HG03175 (cell line): ENCODE measurements at regions not wholly inside any gene's neighbourhood (a gene's known extent, or its start where the extent isn't known, plus 50 kb on each side); places are given as distances from the start of the nearest gene placed in this dataset.

ENCODE experiments used
- ATAC-seq: cut with Tn5 transposase; IDR thresholded peaks from one replicate; pipeline ENCODE4 v1.9.1; 2021; ENCODE audit warnings: mild to moderate bottlenecking, moderate library complexity; ENCODE audit not compliant: unreplicated experiment

DNA sequence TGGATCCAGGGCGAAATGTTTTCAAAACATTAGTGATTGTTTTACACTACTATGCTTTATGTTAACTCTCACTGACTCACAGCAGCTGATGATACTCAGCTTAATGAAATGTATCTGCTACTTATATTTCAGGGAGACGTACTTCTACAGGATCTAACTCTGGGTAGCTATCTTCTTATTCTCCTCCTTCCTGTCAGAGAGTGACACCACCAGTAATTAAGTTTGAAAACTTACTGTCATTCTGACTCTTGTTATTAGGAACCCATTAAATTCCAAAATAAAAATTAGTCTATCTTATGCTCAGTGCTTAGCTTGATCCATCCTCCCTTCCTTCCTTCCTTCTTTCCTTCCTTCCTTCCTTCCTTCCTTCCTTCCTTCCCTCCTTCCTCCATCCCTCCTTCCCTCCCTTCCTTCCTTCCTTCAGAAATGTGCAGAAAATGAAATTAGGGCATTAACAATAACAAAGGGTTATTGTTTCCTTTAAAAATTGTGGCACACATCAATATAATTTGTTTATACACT is 441.1 kb downstream of the MEIS1 start:
- no peak for ATAC-seq

DNA sequence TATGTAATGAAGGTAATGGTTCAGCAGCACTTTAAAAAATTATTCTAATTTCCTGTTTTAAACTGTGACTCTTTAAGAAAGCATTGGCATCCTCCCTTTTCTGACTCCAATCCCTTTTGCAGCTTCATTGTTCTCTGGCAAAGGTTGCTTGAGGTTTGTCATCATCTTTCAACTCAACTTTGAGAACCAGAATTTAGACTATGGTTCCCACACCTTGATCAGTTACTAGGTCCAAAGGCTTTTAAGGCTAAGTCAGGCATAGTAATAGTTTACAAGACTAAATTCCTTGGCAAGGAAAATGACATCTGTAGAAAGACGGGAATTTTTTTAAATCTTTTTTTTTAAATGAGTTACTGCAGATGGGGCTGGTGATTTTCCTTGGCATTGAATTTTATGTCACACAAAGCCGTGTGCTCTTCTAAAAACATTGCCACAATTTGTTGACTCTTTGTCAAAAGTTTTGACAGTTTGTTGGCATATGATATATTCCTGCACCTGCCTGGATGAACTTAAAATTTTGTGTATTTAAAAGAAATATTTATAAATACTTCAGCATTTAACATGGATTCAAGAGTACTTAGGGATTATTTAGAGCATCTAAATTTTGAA is 451.0 kb downstream of the MEIS1 start:
- ATAC-seq: no peak

DNA sequence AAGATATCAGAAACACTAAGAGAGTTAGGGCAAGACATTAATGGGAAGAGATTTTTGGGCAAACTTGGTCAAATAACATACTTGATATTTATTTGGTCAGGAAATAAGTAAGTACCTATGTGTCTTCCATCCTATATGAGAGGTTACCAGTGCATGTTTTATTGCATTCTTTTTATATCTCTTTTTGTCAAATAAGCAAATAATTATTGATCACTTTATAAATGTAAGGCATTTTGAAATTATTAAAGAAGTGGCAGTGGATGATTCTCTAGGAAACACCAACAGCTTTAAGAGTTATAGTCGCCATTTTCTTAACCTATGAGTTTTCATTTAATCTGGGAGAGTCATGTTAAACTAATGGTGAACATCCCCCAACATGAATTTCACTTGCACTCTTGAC is 453.3 kb downstream of the MEIS1 start:
- no peak for ATAC-seq

DNA sequence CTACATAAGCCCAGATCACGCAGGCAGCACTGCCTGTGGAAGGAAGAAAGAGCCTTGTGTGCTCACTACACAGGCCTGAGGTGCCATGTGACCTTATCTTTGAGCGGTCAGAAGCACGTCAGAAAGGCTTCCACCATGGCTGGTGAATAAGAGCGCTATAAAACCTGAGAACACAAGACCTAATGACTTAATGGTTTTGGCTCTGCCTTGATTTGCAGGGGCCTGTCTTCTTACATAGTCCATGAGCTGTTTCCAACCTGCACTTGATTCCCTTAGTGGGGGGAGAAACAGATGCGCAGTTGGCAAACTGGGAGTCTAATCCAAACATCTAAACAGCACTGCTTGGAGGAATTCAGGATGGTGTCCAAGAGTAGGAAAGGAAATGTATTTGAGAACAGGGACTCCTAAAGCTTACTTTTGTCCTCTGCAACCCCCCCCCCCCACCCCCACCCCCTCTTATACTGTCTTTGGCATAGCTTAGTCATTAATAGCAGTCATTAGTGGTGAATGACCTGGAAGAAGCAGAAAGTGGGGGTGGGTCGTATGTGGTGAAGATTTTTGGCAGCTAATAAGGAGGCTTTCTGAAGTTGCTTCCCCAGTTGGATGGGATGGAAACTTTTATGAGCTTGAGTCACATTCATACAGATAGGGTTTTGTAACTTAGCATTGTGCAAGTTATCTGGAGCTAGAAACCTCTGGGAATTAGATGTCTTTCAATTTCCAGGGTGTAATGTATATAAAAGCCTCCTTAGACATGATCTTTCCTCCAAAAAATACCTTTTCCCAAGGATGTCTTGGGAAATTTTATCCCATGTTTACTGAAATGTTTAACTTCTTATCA is 454.1 kb downstream of the MEIS1 start:
- ATAC-seq: no peak

DNA sequence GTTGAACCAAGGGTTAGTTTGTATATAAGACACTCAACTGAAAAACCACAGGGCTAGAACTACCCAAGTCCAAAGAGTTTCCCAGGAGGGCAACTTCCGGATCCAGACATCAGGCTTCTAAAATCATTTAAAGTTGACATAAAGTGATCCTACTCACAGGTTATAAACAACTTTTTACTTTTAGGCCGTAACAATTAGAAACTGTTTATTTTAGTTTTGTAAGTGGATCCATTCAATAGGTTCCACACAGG is 454.6 kb downstream of the MEIS1 start:
- no peak for ATAC-seq

DNA sequence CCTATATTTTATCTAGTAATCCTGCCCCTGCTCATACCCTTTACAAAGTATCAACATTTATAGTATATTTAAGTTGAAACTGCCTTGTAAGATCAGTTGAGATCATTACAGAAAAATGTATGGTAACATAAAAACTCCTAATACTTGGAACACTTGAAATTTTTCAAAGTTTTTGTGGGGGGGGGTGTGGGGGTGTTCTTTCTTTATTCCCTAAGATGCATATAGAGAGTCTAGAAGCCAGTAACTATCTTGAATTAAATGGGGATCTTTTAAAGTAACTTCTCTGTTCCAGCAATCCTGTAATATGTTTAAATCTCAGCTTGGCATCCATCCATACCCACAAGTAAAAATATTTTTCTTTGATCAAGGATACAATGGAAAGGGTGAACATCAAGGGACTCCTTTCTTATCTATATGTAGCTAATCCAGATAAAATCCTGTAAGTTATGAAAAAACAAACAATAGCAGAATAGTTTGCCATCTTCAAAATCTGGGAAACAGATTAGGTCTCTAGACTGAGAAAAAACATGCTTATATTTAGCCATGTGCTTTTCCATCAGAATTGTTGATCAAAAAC is 455.3 kb downstream of the MEIS1 start:
- ATAC-seq: no peak

DNA sequence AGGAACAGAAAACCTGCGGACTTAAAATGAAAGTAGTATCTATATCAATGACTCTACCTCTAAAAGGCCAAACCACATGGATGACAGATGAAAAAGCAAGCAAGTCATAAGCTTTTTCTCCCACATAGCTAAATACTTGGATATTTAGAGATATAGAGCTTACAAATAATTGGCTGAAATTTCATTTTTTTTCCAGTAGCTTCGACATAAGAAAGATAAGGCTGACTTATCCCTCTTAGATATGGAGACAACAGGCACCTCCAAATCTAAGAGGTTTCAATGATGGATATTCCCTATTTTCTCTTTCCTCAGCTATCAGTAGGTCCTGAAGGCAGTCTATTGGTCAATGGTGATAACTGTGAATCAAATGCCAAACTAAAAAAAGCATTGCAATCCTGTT is 460.3 kb downstream of the MEIS1 start:
- no peak for ATAC-seq

DNA sequence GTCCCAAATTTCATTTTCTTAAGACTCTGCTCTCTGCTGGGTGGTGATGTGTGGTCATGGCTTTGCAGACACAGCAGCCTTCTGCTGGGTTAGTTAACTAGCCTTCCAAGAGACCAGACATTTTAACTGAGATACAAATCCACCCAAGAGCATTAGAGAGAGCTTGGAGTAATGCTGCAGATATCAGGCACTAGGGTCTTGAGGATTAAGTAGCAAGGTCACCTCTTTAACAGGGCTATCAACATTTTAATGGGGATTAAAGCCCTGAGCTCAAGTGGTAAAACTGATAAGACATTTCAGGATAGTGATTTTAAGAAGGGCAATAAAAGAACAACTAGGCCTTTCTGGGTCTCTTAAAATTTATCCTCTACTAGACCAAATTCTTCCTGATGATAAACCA is 461.2 kb downstream of the MEIS1 start:
- no peak for ATAC-seq

DNA sequence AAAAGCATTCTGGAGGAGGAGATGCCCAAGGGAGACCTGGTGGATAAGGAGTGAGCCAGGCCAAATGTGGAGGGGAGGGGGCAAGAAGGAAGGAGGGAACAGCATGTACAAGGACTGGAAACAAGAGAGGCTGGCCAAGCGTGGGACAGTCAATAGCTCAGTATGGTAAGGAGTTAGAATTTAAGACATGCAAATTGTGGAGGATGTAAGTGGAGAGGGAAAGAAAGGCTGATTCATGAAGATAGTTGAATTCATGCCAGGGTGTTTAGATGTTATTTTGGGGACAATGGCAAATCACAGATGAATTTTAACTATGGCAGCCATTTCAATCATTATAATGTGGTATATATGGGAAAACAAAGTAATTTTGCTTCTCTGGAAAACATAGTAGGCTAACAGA is 462.3 kb downstream of the MEIS1 start:
- ATAC-seq: no peak

DNA sequence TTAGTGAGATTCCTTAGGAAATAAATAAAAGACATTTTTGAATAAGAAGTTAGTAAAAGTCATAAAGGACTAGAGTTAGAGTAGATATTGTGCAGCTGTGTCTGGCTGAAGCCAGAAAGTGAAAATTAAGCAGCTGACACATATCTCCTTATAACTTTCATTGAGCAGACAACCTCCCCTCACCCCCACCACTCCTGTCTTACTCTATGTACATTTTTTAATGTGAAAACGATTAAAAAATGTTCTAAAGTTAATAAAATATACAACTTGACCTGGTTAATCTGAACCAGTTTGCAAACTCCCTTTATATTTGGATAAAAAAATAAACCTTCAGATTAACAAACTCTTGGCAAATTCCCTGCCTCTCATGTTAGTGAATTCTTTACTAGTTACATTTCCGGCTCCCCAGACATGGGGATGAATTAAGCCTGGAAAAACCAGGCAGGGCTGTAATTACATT is 462.8 kb downstream of the MEIS1 start:
- no peak for ATAC-seq

DNA sequence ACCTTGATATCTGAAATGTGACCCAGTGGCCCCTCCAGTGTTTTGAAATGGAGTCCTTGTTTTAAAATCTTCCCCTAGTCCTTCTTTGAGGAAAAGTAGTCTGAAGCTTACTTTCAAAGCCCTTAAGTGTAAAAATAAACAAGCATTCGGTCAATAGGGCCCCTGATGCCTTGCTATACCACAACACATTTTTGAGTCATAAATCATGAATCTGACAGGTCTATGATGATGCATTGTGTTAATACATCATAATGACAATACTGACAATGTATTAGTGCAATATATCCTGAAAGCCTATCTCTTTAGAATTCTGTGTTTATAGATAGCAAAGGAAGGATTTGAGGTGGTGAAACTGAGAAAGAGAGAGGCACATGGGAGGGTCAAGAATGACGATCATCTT is 464.2 kb downstream of the MEIS1 start:
- ATAC-seq: no peak

DNA sequence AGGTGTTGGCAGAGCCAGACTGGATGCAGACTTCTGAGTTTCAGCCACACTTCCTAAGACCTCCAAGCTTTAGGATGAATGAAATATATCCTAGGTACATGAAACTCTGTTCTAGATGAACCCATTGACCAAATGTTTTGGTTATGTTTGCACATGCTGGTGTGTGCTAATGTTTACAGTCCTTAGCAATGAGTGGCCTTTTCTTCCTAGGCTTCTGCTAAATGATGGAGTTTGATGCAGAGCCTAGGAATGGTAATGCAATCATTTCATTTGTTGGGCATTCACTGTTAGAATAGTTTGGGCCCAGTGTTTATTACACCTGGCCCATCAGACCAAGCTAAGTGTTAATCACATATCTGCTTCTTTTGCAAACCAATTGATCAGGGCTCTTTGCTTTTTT is 464.7 kb downstream of the MEIS1 start:
- no peak for ATAC-seq

DNA sequence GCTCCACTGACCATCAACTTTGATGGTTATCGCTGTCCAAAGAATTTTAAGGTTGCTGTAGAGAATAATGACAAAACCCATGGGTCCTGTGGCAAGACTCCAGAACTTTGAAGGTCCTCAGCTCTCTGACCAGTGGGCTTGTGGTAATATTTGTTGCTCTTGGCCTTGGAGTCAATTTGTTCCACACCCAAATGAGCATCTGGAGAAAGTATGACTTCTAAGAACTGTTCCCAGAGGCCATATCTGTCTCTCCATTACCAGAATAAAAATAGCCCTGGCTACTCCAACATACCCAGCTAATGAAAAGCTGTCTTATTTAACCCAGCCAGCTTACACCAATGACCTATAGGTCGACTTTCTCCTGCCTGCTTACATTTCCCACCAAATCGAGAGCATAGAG is 466.4 kb downstream of the MEIS1 start:
- ATAC-seq: no peak

DNA sequence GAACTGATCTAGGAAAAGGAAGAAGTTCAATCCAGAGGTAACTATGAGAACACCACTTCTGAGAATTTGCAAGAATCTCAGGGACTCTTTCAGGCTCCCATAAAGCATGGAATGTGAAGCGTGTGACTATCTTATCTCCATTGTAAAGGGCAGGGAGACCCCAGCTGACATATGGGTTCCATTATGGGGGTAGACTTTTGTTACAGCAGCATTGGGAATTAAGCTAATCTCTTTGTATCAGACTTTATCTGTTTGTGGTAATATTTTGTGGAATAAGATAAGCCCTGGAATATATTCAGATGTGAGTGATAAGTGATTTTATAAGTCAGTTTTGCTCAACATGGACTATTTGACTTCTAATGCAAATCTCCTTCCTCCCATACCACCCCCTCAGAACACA is 468.3 kb downstream of the MEIS1 start:
- no peak for ATAC-seq

DNA sequence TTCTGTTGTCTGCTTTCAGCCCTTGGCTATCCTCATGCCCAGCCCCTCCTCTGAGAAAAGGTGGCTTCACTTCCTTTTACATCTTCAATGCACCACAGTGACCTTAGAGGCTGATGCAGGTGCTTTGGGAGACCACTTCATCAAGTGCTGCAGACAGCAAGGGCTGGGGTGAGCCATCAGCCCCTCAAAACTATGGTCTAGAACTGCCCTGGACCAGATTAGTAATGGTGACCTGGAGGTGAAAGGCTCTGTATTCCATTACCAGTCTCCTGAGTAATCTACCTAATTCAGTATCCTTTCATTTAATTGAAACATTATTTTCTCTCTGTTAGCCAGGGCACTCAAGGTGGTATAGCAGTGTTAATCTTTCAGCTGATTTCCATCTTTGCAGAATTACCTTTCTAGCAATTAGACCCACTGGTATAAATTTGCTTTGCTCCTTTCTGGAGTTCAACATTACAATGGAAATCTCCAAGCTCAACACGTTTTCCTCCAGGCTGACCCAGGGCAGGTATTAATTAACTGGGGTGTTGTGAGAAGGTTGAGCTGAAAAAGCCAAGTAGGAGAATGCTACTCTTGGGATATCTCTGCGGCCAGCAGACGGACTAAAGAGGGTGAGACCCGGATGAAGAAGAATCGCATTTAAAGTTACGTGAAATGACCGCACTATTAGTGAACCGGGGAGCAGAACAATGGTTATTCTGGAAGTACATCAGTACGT is 469.0 kb downstream of the MEIS1 start:
- ATAC-seq: no peak

DNA sequence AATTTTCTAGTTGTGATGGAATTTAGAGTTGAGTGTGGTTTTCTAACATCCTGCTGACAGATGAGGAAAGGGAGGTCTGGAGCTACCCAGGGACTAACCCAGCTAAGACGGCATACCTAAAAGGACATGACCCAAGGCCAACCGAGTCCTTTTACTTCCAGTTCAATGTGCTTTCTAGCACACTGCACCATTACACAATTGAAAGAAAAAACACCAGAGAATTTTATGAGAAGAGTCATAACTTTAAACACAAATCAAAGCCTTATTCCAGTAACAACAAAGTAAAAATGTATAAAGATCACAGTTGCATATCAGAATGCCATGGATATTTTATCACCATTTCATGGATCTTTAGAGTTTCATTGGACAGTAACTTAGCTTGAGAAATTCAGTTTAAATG is 480.3 kb downstream of the MEIS1 start:
- no peak for ATAC-seq

DNA sequence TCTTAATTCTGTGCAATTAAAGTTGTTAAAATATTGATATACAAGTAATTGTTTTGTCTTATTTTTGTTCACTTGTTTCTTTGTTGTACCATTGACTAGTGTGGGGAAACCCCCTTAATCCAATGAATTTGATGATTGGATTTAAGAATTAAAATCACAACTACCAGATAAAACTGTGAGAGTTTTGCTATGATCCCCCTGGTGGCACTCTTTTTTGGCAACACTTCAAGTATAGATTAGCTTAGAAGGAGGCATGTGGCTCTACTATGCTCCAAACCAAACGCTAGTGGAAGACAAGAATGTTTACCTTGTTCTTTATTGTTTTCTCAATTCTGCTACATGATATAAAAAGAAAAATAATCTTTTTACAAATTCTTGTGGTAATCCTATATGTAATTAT is 477.8 kb upstream of the ETAA1 start:
- no peak for ATAC-seq

DNA sequence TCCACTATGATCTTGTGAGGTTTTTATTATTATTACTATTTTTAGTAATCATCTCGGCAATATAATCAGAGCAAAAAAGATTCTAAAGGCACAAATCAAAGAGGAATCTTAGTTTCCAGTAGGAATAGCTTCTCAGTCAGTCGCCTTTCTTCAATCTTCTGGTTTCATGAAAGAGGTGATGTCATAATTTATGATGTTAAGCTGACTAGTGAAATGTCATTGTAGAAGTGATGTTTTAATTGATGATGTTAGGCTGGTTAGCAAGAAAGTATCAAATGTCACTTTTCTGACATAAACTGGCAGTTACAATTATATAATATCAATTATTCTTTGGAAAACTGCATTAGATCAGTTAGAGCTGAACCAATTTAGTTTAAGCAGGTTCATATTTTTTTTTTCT is 476.7 kb upstream of the ETAA1 start:
- ATAC-seq: no peak

DNA sequence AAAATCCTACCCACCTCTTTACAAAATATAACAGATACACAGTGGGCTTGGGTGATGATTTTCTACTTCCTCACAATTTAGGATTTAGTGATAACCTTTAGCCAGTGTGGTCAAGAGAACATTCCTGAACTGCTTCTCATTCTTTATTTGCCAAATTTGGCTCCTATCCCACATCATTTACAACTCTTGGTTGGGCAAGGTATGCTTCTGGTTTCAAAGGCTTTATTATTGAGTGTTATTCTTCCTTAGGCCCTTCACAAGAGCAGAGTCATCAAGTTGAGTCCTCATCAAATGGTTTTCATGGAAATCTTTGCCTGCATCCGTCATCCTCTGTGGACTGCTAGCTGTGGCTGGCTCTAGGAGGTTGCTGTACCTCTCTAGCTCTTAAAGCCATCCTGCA is 472.0 kb upstream of the ETAA1 start:
- no peak for ATAC-seq

DNA sequence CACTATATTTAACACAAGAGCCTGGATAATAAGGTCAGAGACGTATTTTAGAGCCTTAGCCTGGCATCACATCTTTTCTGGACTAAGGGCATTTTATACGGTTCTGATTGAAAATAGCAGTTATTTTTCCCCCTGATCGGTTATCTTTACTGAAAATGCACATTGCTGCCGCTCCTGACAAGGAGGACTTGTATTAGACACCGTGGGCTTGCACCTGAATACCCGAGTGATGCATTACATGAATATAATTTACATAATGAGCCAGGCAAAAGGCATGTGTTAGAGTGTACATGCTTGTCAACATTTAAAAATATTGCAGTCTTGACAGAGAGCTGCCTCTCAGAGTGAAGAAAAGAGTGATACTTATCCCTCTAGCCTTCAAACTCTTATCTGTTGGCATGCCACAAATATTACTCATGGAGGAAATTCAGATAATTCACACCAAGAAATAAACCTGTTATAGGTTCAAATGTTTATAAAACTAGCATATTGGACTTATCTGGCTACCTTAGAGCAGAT is 470.5 kb upstream of the ETAA1 start:
- no peak for ATAC-seq

DNA sequence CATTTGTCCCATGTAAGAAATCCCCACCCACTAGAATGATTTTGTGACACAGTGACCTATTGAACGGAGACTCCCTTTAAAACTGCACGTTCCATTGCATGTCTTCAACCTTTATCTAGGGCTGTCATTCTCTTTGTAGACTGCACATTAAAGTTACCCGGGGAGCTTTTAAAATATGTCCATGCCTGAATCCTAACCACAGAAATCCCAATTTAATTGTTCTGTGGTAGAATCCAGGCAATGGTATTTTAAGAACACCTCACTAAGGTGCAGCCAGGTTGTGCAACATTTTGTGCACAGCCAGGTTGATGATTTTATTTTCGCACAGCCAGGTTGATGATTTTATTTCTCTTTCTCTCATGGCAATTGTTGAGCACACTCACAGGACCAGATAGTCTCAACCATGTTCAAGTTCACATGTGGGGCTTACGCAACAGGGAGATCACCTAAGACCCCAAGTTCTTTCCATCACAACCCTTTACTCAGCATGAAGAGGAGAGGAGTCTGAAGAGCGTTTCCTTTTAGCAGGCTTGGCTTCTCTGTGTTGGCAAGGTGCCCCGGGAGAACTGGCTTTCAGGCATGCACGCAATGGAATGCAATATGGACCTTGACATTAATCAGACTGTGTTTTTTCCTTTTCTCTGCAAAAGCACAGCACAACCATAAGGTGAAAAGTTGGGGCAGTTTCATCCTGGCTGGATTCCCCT is 467.3 kb upstream of the ETAA1 start:
- no peak for ATAC-seq
